ENCODE measurements at regions not wholly inside any gene's neighbourhood (a gene's known extent, or its start where the extent isn't known, plus 50 kb on each side); places are given as distances from the start of the nearest gene placed in this dataset.

DNA sequence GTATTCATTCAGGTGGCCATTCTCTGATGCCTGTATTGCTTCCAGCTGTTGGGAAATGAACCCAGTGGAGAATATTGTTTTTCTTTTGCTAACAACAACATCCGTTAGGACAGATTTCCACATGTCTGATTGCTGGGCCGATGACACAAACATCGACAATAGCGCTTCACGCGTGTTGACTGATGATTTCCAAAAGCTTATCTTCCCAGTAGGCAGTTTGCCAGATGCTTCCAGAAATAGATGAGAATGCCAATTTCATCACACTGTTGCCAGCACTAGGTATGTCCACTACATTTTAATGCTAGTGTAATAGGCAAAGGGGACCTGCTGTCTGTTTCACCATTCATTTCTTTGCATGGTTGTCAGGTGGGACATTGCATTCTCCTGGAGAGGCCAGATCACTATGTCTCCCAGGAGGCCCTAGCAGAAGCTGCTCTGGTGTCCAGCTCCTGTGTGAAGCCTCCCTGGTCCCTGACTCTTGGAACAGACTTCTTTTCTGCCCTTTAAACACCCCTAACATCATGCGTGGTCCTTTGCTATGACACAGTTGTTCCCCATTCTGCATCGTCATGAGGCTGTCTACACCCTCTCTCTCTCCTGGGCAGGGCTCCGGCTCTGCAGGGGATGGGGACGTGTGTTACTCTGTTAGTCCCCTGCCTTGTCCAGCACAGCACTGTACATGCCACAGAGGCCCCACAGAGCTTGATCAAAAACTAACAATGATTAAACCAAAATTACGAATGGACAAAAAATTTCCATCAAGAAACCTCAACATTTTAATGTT, 181.6 kb downstream of the CDH26 start:
- H3K4me1 Mint-ChIP-seq: peaks cover 44 to 49% of the 10 kb centered on the region in 2 donors
- DNase-seq: no peak
- H3K27ac Mint-ChIP-seq: peak overlapping the region in 2 of 6 donors; percentile 17 to 44
- no peaks in the 10 kb centered on the region for H3K9me3 Mint-ChIP-seq
- no peak overlapping the region for H3K4me3 Mint-ChIP-seq
- no peaks in the 10 kb centered on the region for H3K27me3 Mint-ChIP-seq (ENCODE audit: low read depth in 3 of 3)
- H3K36me3 Mint-ChIP-seq: no peaks in the 10 kb centered on the region

DNA sequence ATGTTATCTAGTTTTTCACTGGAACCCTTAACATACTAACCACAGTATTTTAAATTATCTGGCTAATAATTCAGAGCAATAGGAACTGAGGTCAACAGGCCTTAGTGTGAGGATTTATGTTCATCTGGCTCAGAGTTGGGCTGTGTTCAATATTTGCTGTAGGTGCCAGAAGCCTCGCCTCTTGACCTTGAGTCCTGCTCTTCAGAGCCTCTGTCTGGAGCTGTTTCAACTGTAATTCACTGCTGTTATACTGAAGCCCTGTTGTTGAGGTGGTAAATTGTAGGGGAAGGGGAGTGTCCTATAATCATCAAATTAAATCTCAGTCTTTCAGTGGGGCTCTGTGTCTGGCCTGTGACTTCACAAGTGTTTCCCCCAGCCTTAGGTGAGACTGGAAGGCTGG, 184.4 kb downstream of the CDH26 start:
- Mint-ChIP-seq H3K4me1 (peaks cover 44 to 53% of the 10 kb centered on the region in 2 donors), H3K9me3 (no peaks in the 10 kb centered on the region), H3K27me3 (ENCODE audit: low read depth in 3 of 3) (peaks cover 0 to 2% (median 0%) of the 10 kb centered on the region in 3 donors), H3K4me3 (no peak overlapping the region), H3K27ac (no peak overlapping the region), H3K36me3 (peaks cover 0 to 3% (median 0%) of the 10 kb centered on the region in 3 donors)
- DNase-seq: no peak

DNA sequence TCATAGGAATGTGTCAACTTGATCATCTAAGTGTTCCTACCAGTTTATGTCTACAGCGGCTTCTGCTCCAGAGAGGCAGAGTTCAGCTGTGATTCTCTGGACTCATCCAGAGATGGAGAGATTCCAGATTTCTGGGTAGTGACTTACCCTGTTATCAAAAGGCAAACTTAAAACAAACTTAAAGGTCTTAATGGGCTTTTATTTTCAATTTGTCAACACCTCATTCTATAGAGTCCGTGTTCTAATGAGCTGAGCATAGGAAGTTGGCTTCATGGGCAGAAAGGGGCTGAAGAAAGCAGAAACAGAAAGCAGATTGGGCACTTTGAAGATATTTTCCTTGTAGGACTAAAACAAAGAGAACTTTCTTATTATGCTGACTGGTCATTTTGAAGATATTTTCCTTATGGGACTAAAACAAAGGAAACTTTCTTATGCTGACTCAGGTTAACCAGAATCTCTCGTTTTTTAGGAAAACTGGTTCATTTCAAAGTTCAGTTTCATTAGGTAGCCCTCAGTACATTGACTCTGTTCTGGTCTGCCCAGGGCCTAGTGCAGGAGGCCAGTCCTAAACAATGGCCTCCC, 185.1 kb downstream of the CDH26 start:
- Mint-ChIP-seq H3K9me3 (no peaks in the 10 kb centered on the region), H3K27me3 (ENCODE audit: low read depth in 3 of 3) (peaks cover 0 to 2% (median 0%) of the 10 kb centered on the region in 3 donors), H3K4me3 (no peak overlapping the region), H3K27ac (no peak overlapping the region), H3K4me1 (peaks cover 39 to 45% of the 10 kb centered on the region in 2 donors), H3K36me3 (peaks cover 0 to 3% (median 0%) of the 10 kb centered on the region in 3 donors)
- no peak for DNase-seq

DNA sequence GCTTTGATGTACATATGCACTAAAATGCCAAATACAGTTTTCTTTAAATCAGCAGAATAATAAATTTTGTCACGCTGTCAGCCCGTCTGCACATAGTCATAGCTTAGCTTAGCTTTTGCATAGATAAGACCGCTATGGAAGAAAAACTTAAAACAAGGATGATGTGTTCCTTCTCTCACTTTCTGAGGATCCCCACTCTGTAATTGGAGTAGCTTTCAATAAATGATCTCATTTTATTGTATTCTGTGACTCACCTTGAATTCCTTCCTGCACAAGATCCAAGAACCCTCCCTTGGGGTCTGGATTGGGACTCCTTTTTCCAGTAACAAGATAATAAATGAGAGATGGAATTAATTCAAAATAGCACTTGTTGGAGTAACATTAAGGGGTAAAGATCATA, 186.2 kb downstream of the CDH26 start:
- peaks cover 0 to 4% (median 2%) of the 10 kb centered on the region in 3 donors for H3K27me3 Mint-ChIP-seq (ENCODE audit: low read depth in 3 of 3)
- H3K36me3 Mint-ChIP-seq: peaks cover 0 to 9% (median 0%) of the 10 kb centered on the region in 3 donors
- H3K27ac Mint-ChIP-seq: no peak overlapping the region
- DNase-seq: no peak
- H3K4me3 Mint-ChIP-seq: no peak overlapping the region
- H3K4me1 Mint-ChIP-seq: peaks cover 29 to 34% of the 10 kb centered on the region in 2 donors
- H3K9me3 Mint-ChIP-seq: no peaks in the 10 kb centered on the region

DNA sequence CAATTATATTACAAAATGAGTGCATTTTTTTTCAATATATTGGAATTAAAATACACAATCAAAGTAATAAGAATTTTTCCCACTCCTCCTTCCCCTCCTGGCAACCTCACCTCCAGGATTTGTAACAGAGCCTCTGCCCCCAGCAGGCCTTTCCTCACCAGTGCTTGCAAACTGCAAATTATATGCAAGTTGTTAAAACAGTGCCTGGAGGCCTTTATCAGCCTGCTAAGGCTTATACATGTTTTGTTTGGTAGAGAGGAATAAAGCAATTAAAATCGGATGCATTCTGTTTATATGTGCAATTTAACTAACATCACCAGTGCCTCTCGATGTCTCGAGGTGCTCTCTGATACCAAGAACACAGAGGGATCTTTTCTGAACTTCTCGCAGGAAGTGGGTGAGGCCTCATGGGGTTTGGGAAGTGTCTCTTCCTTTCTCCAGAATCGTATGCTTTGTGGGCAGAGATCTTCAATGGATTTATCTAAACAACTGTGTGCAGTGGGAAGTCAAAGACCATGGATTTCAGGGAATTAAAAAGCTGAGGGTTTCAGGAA, 186.8 kb downstream of the CDH26 start:
- Mint-ChIP-seq H3K4me3 (no peak overlapping the region), H3K27me3 (ENCODE audit: low read depth in 3 of 3) (peaks cover 0 to 4% (median 3%) of the 10 kb centered on the region in 3 donors)
- DNase-seq: no peak

DNA sequence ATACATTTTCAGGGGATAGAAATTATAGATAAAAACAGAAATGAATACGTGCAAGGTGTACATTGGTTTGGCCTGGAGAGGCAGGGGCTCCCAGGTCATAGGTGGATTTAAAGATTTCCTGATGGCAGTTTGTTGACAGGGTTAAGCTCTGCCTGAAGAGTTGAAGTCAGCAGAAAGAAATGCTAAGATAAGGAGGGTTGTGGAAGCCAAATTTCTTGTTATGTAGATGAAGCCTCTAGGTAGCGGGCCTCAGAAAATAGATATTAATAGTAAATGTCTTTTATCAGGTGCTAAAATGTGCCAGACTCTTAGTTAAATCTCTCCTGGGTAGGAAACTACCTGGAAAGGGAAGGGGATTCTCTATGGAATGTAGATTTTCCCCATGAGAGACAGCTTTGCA, 188.8 kb downstream of the CDH26 start:
- Mint-ChIP-seq H3K4me1 (peaks cover 14 to 18% of the 10 kb centered on the region in 2 donors), H3K27ac (no peak overlapping the region), H3K36me3 (peaks cover 0 to 9% (median 0%) of the 10 kb centered on the region in 3 donors), H3K4me3 (no peak overlapping the region), H3K27me3 (ENCODE audit: low read depth in 3 of 3) (peaks cover 0 to 4% (median 3%) of the 10 kb centered on the region in 3 donors), H3K9me3 (no peaks in the 10 kb centered on the region)
- no peak for DNase-seq

More for the DNA sequence above, 186.8 kb downstream of the CDH26 start:
- Mint-ChIP-seq H3K36me3 (peaks cover 0 to 9% (median 0%) of the 10 kb centered on the region in 3 donors), H3K4me1 (peaks cover 29 to 30% of the 10 kb centered on the region in 2 donors), H3K9me3 (no peaks in the 10 kb centered on the region), H3K27ac (no peak overlapping the region)

DNA sequence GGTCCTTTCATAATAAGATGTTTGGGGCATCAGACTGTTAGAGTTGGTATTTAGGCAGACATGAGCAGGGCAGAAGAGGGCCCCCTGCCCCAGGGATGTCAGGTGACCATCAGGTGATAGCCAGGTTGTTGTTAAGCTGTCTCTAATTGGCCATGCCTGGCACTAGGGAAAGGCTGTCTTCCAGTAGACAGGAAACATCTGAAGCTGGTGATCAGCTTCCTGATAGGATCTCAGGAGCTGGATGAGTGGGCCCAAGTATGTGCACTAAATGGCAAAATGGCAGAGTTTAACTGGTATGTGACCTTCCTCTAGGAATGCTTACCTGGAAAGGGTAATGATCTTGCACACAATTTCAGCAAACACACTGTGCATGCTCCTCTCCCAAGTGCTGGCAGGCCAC, 190.7 kb downstream of the CDH26 start:
- Mint-ChIP-seq H3K27ac (no peak overlapping the region), H3K27me3 (ENCODE audit: low read depth in 3 of 3) (peaks cover 0 to 4% (median 3%) of the 10 kb centered on the region in 3 donors), H3K36me3 (peaks cover 0 to 9% (median 0%) of the 10 kb centered on the region in 3 donors), H3K4me3 (no peak overlapping the region), H3K9me3 (no peaks in the 10 kb centered on the region), H3K4me1 (peaks cover 14 to 18% of the 10 kb centered on the region in 2 donors)
- no peak for DNase-seq

DNA sequence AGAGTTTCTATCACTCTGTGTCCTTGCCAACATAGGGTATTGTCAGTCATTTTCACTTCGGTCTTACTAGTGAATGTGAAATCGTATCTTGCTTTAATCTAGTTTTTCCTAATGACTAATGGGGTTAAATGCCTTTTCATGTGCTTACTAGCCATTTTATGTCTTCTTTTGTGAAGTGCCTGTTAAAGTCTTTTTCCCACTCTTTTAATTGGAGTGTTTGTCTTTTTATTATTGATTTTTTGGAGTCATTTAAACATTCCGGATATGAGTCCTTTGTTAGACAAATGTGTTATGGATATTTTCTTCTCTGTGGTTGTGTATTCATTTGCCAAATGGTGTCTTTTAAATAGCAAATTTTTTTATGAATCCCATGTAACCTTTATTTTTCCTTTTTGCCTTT, 194.6 kb downstream of the CDH26 start:
- no peaks in the 10 kb centered on the region for H3K4me1 Mint-ChIP-seq
- H3K27ac Mint-ChIP-seq: no peak overlapping the region
- peaks cover 0 to 2% (median 0%) of the 10 kb centered on the region in 6 donors for H3K9me3 Mint-ChIP-seq
- H3K36me3 Mint-ChIP-seq: peaks cover 10 to 21% (median 10%) of the 10 kb centered on the region in 3 donors
- no peak for DNase-seq
- H3K27me3 Mint-ChIP-seq (ENCODE audit: low read depth in 3 of 3): peaks cover 2 to 3% (median 2%) of the 10 kb centered on the region in 3 donors
- no peak overlapping the region for H3K4me3 Mint-ChIP-seq

DNA sequence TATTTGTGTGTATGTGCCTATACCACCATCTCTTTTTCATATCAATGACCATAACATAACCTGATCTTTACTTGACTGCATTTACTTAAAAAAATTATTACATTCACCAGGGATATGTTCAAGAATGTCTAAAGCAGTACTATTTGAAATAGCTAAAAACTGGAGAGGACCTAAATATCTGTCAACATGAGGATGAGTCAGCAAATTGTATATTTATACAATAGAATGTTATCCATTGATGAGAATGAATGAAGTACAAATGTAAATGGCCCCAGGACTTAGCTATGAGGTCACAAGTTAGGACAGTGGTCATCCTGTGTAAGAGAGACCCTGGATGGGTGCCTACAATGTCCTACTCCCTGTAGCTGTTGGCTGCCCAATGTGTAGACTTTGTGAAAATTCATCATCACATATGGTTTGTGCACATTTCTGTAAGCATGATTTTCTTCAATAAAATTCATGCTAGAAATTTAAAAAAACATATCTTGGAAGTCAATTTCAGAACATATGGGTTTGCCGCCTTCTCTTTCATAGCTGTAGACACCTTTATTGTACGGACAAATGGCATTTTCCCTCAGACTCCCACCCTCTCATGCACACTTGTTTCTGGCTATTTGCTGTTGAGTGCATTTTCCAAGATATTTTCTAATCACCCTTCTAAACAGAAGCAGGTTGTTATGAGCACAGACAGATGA, 202.4 kb downstream of the CDH26 start:
- Mint-ChIP-seq H3K27ac (no peak overlapping the region), H3K27me3 (ENCODE audit: low read depth in 3 of 3) (peaks cover 0 to 3% (median 2%) of the 10 kb centered on the region in 3 donors), H3K4me3 (no peak overlapping the region), H3K9me3 (peaks cover 0 to 4% (median 2%) of the 10 kb centered on the region in 6 donors), H3K36me3 (peaks cover 16 to 22% (median 17%) of the 10 kb centered on the region in 3 donors), H3K4me1 (no peaks in the 10 kb centered on the region)
- no peak for DNase-seq

DNA sequence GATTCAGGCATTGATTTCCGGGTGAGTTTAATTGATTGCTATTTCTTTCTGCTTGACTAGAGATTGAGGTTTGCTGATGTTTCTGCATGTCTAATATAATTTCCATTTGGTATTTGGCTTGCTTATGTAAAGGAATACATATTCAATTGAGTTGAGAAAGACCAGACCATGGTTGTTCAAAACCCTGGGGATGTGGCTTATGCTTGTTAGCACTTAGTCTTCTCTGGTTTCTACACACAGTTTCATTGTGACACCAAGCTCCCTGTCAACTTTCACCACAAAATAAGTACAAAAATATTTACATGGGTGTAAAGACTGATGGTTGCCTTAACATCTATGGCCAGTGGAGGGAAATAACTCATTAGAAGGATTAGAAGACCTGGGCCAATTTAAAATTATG, 209.6 kb downstream of the CDH26 start:
- Mint-ChIP-seq H3K9me3 (no peaks in the 10 kb centered on the region), H3K36me3 (peaks cover 0 to 23% (median 3%) of the 10 kb centered on the region in 3 donors), H3K27ac (peak overlapping the region; percentile 21 to 80 (median 68)), H3K27me3 (ENCODE audit: low read depth in 3 of 3) (no peaks in the 10 kb centered on the region), H3K4me3 (peak overlapping the region; percentile 12 to 66 (median 61)), H3K4me1 (peaks cover 45 to 54% of the 10 kb centered on the region in 2 donors)
- DNase-seq: peak; percentile 20 to 41 (median 25)

DNA sequence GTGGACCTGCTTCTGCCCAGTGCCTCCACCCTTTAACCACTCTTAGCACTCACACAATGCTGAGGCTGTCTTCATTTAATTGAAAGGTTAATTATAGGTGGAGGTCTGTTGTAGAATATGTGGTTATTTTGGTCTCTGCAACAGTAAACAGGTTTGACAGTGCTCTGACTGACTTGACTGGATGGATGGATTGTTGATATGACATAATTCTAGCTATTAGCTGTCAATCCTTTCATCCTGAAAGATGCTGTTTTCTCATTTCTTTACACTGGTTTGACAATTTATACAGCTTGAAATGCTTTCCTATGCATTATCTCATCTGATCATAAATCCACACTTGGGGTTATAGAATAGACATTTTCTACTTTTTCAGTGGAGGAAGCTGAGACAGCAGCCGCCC, 210.7 kb downstream of the CDH26 start:
- H3K27me3 Mint-ChIP-seq (ENCODE audit: low read depth in 3 of 3): no peaks in the 10 kb centered on the region
- H3K4me1 Mint-ChIP-seq: peaks cover 45 to 54% of the 10 kb centered on the region in 2 donors

DNA sequence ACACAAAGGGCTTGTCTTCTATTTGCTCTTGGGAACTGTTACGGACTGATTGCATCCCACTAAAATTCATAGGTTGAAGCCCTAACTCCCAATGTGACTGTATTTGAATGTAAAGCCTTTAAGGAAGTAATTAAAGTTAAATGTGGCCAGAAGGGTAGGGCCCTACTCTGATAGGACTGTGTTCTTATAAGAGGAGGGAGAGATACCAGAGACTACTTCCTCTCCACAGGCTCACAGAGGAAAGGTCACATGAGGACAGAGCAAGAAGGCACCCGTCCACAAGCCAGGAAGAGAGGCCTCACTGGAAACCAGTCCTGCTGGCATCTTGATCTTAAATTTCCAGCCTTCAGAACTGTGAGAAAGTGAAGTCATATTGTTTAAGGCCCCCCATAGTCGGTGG, 211.9 kb downstream of the CDH26 start:
- Mint-ChIP-seq H3K4me1 (peaks cover 45 to 54% of the 10 kb centered on the region in 2 donors), H3K4me3 (no peak overlapping the region), H3K9me3 (no peaks in the 10 kb centered on the region)

More for the DNA sequence above, 210.7 kb downstream of the CDH26 start:
- no peak for DNase-seq
- peaks cover 3 to 22% (median 8%) of the 10 kb centered on the region in 3 donors for H3K36me3 Mint-ChIP-seq
- H3K27ac Mint-ChIP-seq: peak overlapping the region in 2 of 6 donors; percentile 13 to 39
- no peaks in the 10 kb centered on the region for H3K9me3 Mint-ChIP-seq
- peak overlapping the region in 1 of 5 donors; percentile 12 for H3K4me3 Mint-ChIP-seq

DNA sequence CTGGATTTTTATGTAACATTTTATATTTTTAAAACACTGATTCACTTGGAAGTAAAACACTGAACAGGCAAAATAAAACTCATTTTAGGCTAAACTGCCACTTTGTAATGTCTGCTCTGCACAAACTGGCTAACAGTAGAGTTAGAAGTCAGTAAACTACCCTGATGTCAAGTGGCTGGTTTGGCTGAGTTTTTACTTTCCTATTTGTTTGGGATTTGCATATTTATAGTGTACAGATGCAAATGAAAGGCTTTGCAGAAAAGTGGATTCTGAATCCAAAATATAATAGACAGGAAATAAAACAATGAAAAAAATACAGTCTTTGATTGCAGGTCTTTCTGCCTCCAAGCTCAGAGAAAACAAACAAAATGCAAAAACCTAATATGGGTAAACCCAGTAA, 213.1 kb downstream of the CDH26 start:
- no peak for DNase-seq
- no peak overlapping the region for H3K4me3 Mint-ChIP-seq
- H3K4me1 Mint-ChIP-seq: peaks cover 45 to 54% of the 10 kb centered on the region in 2 donors
- H3K27me3 Mint-ChIP-seq (ENCODE audit: low read depth in 3 of 3): no peaks in the 10 kb centered on the region
- H3K36me3 Mint-ChIP-seq: peaks cover 8 to 24% (median 9%) of the 10 kb centered on the region in 3 donors
- H3K9me3 Mint-ChIP-seq: no peaks in the 10 kb centered on the region
- H3K27ac Mint-ChIP-seq: no peak overlapping the region

More for the DNA sequence above, 211.9 kb downstream of the CDH26 start:
- no peaks in the 10 kb centered on the region for H3K27me3 Mint-ChIP-seq (ENCODE audit: low read depth in 3 of 3)
- peaks cover 3 to 20% (median 8%) of the 10 kb centered on the region in 3 donors for H3K36me3 Mint-ChIP-seq
- peak overlapping the region in 3 of 6 donors; percentile 25 to 50 (median 43) for H3K27ac Mint-ChIP-seq
- no peak for DNase-seq

All from immature natural killer cell (primary cell).